GM23338 (cell line): ENCODE measurements at regions not wholly inside any gene's neighbourhood (a gene's known extent, or its start where the extent isn't known, plus 50 kb on each side); places are given as distances from the start of the nearest gene placed in this dataset.

Experiments
- ATAC-seq: fragments of 200-7000 bp; cut with Tn5 transposase; 3 replicates; pipeline ENCODE4 v1.9.1; 2020
- DNase-seq: peaks from one replicate; pipeline ENCODE4 v3.0.0-alpha.2; 2015; ENCODE audit warnings: low spot score
- H2AFZ ChIP-seq: fragments of 200-600 bp; sonication (generic); 2 replicates; pipeline ENCODE4 v1.8.0; 2016; ENCODE audit warnings: antibody characterized with exemption, mild to moderate bottlenecking, moderate library complexity
- H3F3A ChIP-seq: fragments of 200-600 bp; sonication (generic); replicated peaks from 2 replicates; pipeline ENCODE4 v1.8.0; 2017; ENCODE audit warnings: antibody characterized with exemption, mixed run types, low read depth
- H3K27ac ChIP-seq: fragments of 200-600 bp; sonication (generic); 2 replicates; pipeline ENCODE4 v1.6.1; 2016; ENCODE audit warnings: low read depth
- H3K27me3 ChIP-seq: fragments of 200-600 bp; sonication (generic); 2 replicates; pipeline ENCODE4 v1.8.0; 2016; ENCODE audit warnings: mild to moderate bottlenecking, mixed run types, moderate library complexity; ENCODE audit not compliant: insufficient read depth
- H3K36me3 ChIP-seq: fragments of 200-600 bp; sonication (generic); 2 replicates; pipeline ENCODE4 v1.8.0; 2016; ENCODE audit warnings: mild to moderate bottlenecking; ENCODE audit not compliant: insufficient read depth
- H3K4me1 ChIP-seq: fragments of 200-600 bp; sonication (generic); 2 replicates; pipeline ENCODE4 v1.8.0; 2016; ENCODE audit warnings: mild to moderate bottlenecking, moderate library complexity; ENCODE audit not compliant: insufficient read depth
- H3K4me2 ChIP-seq: fragments of 200-600 bp; sonication (generic); 2 replicates; pipeline ENCODE4 v1.7.1; 2017; ENCODE audit warnings: mixed run types
- H3K4me3 ChIP-seq: fragments of 200-600 bp; sonication (generic); 2 replicates; pipeline ENCODE4 v1.6.1; 2016; ENCODE audit warnings: mixed run types
- H3K79me2 ChIP-seq: fragments of 200-600 bp; sonication (generic); replicated peaks from 2 replicates; pipeline ENCODE4 v1.8.0; 2017; ENCODE audit warnings: mild to moderate bottlenecking; ENCODE audit not compliant: insufficient read depth
- H3K9me2 ChIP-seq: fragments of 200-600 bp; sonication (generic); 2 replicates; pipeline ENCODE4 v1.8.0; 2017; ENCODE audit not compliant: insufficient read depth
- H4K20me1 ChIP-seq: fragments of 200-600 bp; sonication (generic); replicated peaks from 2 replicates; pipeline ENCODE4 v1.8.0; 2017; ENCODE audit warnings: mild to moderate bottlenecking; ENCODE audit not compliant: insufficient read depth
- H3K27ac Mint-ChIP-seq: 2 replicates; pipeline ENCODE4 v1.8.0; 2020; ENCODE audit warnings: inconsistent platforms, mild to moderate bottlenecking, moderate library complexity, mixed read lengths
- H3K27me3 Mint-ChIP-seq: 3 replicates; pipeline ENCODE4 v1.8.0; 2022; ENCODE audit warnings: low read depth, mild to moderate bottlenecking, moderate library complexity, mixed read lengths, inconsistent platforms; ENCODE audit not compliant: insufficient read depth, poor library complexity
- H3K36me3 Mint-ChIP-seq: 3 replicates; pipeline ENCODE4 v1.8.0; 2021; ENCODE audit warnings: low read depth, mild to moderate bottlenecking, inconsistent platforms, moderate library complexity, mixed read lengths
- H3K4me1 Mint-ChIP-seq: 3 replicates; pipeline ENCODE4 v1.8.0; 2020; ENCODE audit warnings: mild to moderate bottlenecking, inconsistent platforms, mixed read lengths
- H3K4me3 Mint-ChIP-seq: 3 replicates; pipeline ENCODE4 v1.8.0; 2021; ENCODE audit warnings: moderate library complexity, mild to moderate bottlenecking, inconsistent platforms, mixed read lengths
- H3K9me3 Mint-ChIP-seq: 3 replicates; pipeline ENCODE4 v1.8.0; 2020; ENCODE audit warnings: moderate library complexity, mild to moderate bottlenecking, inconsistent platforms, mixed read lengths
- CREB1 ChIP-seq: fragments of 250-450 bp; sonication (Bioruptor Pico); IDR thresholded peaks from 2 replicates; pipeline ENCODE4 v1.5.0; 2020; ENCODE audit warnings: low read depth, mild to moderate bottlenecking, moderate library complexity
- CTCF ChIP-seq, 2 experiments: fragments of 200-600 bp in 1 of 2; sonication (generic) in 1 of 2; conservative IDR thresholded peaks; 2 replicates each; pipeline versions ENCODE4 v1.5.1 to v1.6.1; 2016 to 2017; ENCODE audit warnings: antibody characterized with exemption in 2 of 2, low read depth in 2 of 2, mild to moderate bottlenecking in 2 of 2, moderate library complexity in 1 of 2
- ETS1 ChIP-seq: IDR thresholded peaks from 2 replicates; pipeline ENCODE4 v1.6.1; 2016; ENCODE audit warnings: antibody characterized with exemption
- EZH2 ChIP-seq: fragments of 200-600 bp; sonication (generic); IDR thresholded peaks from one replicate; pipeline ENCODE4 v1.8.0; 2017; ENCODE audit warnings: antibody characterized with exemption, mild to moderate bottlenecking, low read depth; ENCODE audit not compliant: unreplicated experiment
- EZH2phosphoT487 ChIP-seq: fragments of 200-600 bp; sonication (generic); IDR thresholded peaks from one replicate; pipeline ENCODE4 v1.8.1; 2018; ENCODE audit warnings: antibody characterized with exemption; ENCODE audit not compliant: unreplicated experiment
- NANOG ChIP-seq: IDR thresholded peaks from 2 replicates; pipeline ENCODE4 v1.6.1; 2016; ENCODE audit warnings: antibody characterized with exemption, borderline replicate concordance
- REST ChIP-seq: IDR thresholded peaks from one replicate; pipeline ENCODE4 v1.6.1; 2018; ENCODE audit warnings: antibody characterized with exemption; ENCODE audit not compliant: unreplicated experiment
- STAT1 ChIP-seq: IDR thresholded peaks from one replicate; pipeline ENCODE4 v1.6.1; 2016; ENCODE audit warnings: antibody characterized with exemption; ENCODE audit not compliant: unreplicated experiment
- ZNF331 ChIP-seq: fragments of 250-450 bp; sonication (Bioruptor Pico); IDR thresholded peaks from 2 replicates; pipeline ENCODE4 v1.5.0; 2020; ENCODE audit warnings: low read depth, mild to moderate bottlenecking, moderate library complexity

- H3K9me2 ChIP-seq, result peaks cover 6% of the 10 kb centered on the region; the same call in 1 of the 2 replicates
- no peak overlapping the region for H3K4me3 Mint-ChIP-seq
- no peaks in the 10 kb centered on the region for H3K79me2 ChIP-seq
- DNase-seq (no peak), ATAC-seq (no peak)
- no peaks in the 10 kb centered on the region for H3K36me3 ChIP-seq
- no peaks in the 10 kb centered on the region for H3K9me3 Mint-ChIP-seq
- H3K4me3 ChIP-seq, result no peak overlapping the region
- H2AFZ ChIP-seq, result no peak overlapping the region
- H4K20me1 ChIP-seq, result no peaks in the 10 kb centered on the region
- H3K27me3 ChIP-seq, result no peaks in the 10 kb centered on the region
- no peaks in the 10 kb centered on the region for H3K36me3 Mint-ChIP-seq
- H3K4me1 Mint-ChIP-seq, result peaks cover 29% of the 10 kb centered on the region
- H3K27ac ChIP-seq, result no peak overlapping the region
- H3K4me1 ChIP-seq, result peaks cover 11% of the 10 kb centered on the region
- TF ChIP-seq REST (no peak), EZH2 (no peak), STAT1 (no peak), EZH2phosphoT487 (no peak), ETS1 (no peak), CREB1 (CRISPR knock-in tag) (no peak), NANOG (no peak), ZNF331 (CRISPR knock-in tag) (no peak)
- H3F3A ChIP-seq, result no peaks in the 10 kb centered on the region
- H3K27me3 Mint-ChIP-seq, result peaks cover 7% of the 10 kb centered on the region
- H3K27ac Mint-ChIP-seq, result no peak overlapping the region
- H3K4me2 ChIP-seq, result no peak overlapping the region
Measured at GRCh38 chr12:28869197-28869596, 279.9 kb upstream of the FAR2 start.

- no peaks in the 10 kb centered on the region for H3K79me2 ChIP-seq
- H3K9me2 ChIP-seq, result no peaks in the 10 kb centered on the region
- H3K4me3 Mint-ChIP-seq, result no peak overlapping the region
- peaks cover 11% of the 10 kb centered on the region for H3K4me1 ChIP-seq
- DNase-seq (no peak), ATAC-seq (no peak)
- H3K27me3 ChIP-seq, result no peaks in the 10 kb centered on the region
- H3K4me3 ChIP-seq, result no peak overlapping the region
- no peak overlapping the region for H3K27ac Mint-ChIP-seq
- H3K4me1 Mint-ChIP-seq, result peaks cover 29% of the 10 kb centered on the region
- peaks cover 7% of the 10 kb centered on the region for H3K27me3 Mint-ChIP-seq
- H3K9me3 Mint-ChIP-seq, result no peaks in the 10 kb centered on the region
- no peaks in the 10 kb centered on the region for H3K36me3 Mint-ChIP-seq
- H2AFZ ChIP-seq, result no peak overlapping the region
- H3K36me3 ChIP-seq, result no peaks in the 10 kb centered on the region
- no peak overlapping the region for H3K4me2 ChIP-seq
- no peaks in the 10 kb centered on the region for H3F3A ChIP-seq
- no peaks in the 10 kb centered on the region for H4K20me1 ChIP-seq
- no peak overlapping the region for H3K27ac ChIP-seq
- TF ChIP-seq CTCF (conservative IDR thresholded peaks at IDR 0.05; ENCODE audit: low read depth in 2 of 2), result no peak
- no peak for TF ChIP-seq ZNF331 (CRISPR knock-in tag)
- no peak for TF ChIP-seq EZH2
- TF ChIP-seq NANOG, result no peak
Measured at GRCh38 chr12:28870839-28871440, 278.1 kb upstream of the FAR2 start.
